H1 (cell line): ENCODE measurements at regions not wholly inside any gene's neighbourhood (a gene's known extent, or its start where the extent isn't known, plus 50 kb on each side); places are given as distances from the start of the nearest gene placed in this dataset.

Experiments used
- EGR1 ChIP-seq: IDR thresholded peaks from 2 replicates; pipeline ENCODE4 v1.6.1; 2011; ENCODE audit warnings: low read depth, low read length, borderline replicate concordance
- GABPA ChIP-seq: IDR thresholded peaks from 2 replicates; pipeline ENCODE4 v1.6.1; 2011; ENCODE audit warnings: mild to moderate bottlenecking, low read length, moderate library complexity, borderline replicate concordance; ENCODE audit not compliant: insufficient read depth

DNA sequence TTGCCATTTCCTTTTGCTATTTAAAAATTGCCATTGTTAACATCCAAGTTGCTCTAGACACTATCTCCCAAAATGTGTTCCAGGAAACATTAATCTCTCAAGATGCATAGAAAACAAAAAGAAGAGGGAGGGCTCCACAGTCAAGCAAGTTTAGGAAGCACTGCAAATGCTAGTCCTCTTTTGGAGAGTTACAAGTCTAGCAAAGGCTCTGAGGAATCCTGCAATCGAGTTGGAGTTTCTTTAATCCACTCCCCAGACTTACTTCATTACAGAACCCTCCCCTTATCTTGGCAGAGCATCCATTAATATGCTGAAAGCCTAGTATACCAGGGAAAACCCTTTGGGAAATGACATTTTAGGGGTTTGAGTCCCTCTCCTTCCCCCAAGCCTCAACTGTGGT, 147.9 kb downstream of the SYF2 start (continued):
- TF ChIP-seq EGR1 (no peak), GABPA (no peak)
